ENCODE measurements at regions not wholly inside any gene's neighbourhood (a gene's known extent, or its start where the extent isn't known, plus 50 kb on each side); places are given as distances from the start of the nearest gene placed in this dataset.

GRCh38 chrY:7292113-7292512, 380.6 kb upstream of the AMELY start:
- H2BK20ac ChIP-seq (ENCODE audit: low read length) = no peak overlapping the region
- no peaks in the 10 kb centered on the region for H3K23me2 ChIP-seq (ENCODE audit: low read depth, low read length)
- TF ChIP-seq CHD2 (IDR thresholded peaks at IDR 0.05; ENCODE audit: low read length) = no peak
- TF ChIP-seq CBX5 (IDR thresholded peaks at IDR 0.05; ENCODE audit: low read depth, low read length) = no peak
- peaks cover 0 to 3% (median 0%) of the 10 kb centered on the region in 4 experiments; a peak in 1 of 8 replicates for H3K36me3 ChIP-seq (ENCODE audit: control insufficient read depth in 2 of 4, insufficient read depth in 4 of 4, low read length in 3 of 4)
- DNase-seq (ENCODE audit: low read depth in 1 of 2, low spot score in 2 of 2) (no peak), FAIRE-seq (no peak)
- no peak overlapping the region for H3K56ac ChIP-seq (replicated peaks; ENCODE audit: insufficient read length, low read depth, low read length)
- no peaks in the 10 kb centered on the region for H3K79me1 ChIP-seq (ENCODE audit: low read depth, low read length)
- H2AK5ac ChIP-seq (ENCODE audit: low read depth, low read length) = no peak overlapping the region
- no peak overlapping the region for H4K5ac ChIP-seq (ENCODE audit: insufficient read length, low read depth, low read length)
- H3K4ac ChIP-seq (replicated peaks; ENCODE audit: insufficient read length, low read depth, low read length) = no peak overlapping the region
- H3K14ac ChIP-seq (ENCODE audit: insufficient read length) = no peak overlapping the region
- H3K79me2 ChIP-seq (ENCODE audit: control insufficient read depth in 1 of 2, insufficient read depth in 2 of 2, low read length in 2 of 2) = peaks cover 0 to 81% of the 10 kb centered on the region in 2 experiments; a peak in 3 of 4 replicates
- no peak overlapping the region for H4K91ac ChIP-seq (replicated peaks; ENCODE audit: insufficient read length, low read length)
- 100% methylated on average over 1 of the region's 1 CpG; no CpG with 5 or more reads in 1 of the 2 experiments for whole genome bisulfite sequencing, 2 experiments (ENCODE audit: extremely low coverage in 1 of 2, insufficient coverage in 1 of 2, insufficient read length in 1 of 2, insufficient replicate concordance in 2 of 2, low coverage in 1 of 2, low lambda C conversion rate in 2 of 2, missing lambda C conversion rate in 1 of 2)
- no peak overlapping the region for H3K4me3 ChIP-seq (ENCODE audit: extremely low read depth in 1 of 4, insufficient read depth in 2 of 4, low read depth in 3 of 4, low read length in 4 of 4)
- no peak overlapping the region for H3K9ac ChIP-seq (replicated peaks in 1 of 4; ENCODE audit: extremely low read depth in 1 of 4, low read depth in 3 of 4, low read length in 3 of 4)
- H3K9me3 ChIP-seq (ENCODE audit: insufficient read depth in 2 of 2, low read depth in 1 of 2, low read length in 1 of 2) = no peaks in the 10 kb centered on the region
- no peak overlapping the region for H3K18ac ChIP-seq (ENCODE audit: extremely low read depth, low read length)
- H2BK5ac ChIP-seq (ENCODE audit: low read depth, low read length) = no peak overlapping the region
- H2AFZ ChIP-seq (ENCODE audit: low read length) = no peak overlapping the region
- CTCF ChIA-PET (ENCODE audit: partially characterized antibody) = no interaction called here
- no peak overlapping the region for H3K23ac ChIP-seq (ENCODE audit: insufficient read length)
- H4K20me1 ChIP-seq (replicated peaks in 1 of 2; ENCODE audit: control insufficient read depth in 1 of 2, insufficient read depth in 2 of 2, low read length in 2 of 2) = no peaks in the 10 kb centered on the region
- H4K8ac ChIP-seq (ENCODE audit: extremely low read depth, insufficient read depth, low read length) = no peak overlapping the region
- H3K4me2 ChIP-seq (ENCODE audit: insufficient read depth in 1 of 2, low read depth in 2 of 2, low read length in 2 of 2) = no peak overlapping the region
- H3K27me3 ChIP-seq (replicated peaks in 1 of 4; ENCODE audit: control insufficient read depth in 3 of 4, extremely low read depth in 1 of 4, insufficient read depth in 3 of 4, low read length in 3 of 4) = no peaks in the 10 kb centered on the region
- no peak overlapping the region for H2BK15ac ChIP-seq (ENCODE audit: low read length)
- H2BK120ac ChIP-seq (replicated peaks; ENCODE audit: low read depth, low read length) = no peak overlapping the region
- H2BK12ac ChIP-seq (ENCODE audit: low read depth, low read length) = no peak overlapping the region
- no peak overlapping the region for H3K27ac ChIP-seq (ENCODE audit: low read depth, low read length)
- H3K4me1 ChIP-seq (replicated peaks in 1 of 4; ENCODE audit: control insufficient read depth in 3 of 4, insufficient read depth in 4 of 4, low read length in 3 of 4) = 0 out of 7 replicates have a peak, but pooled peaks cover 0 to 2% (median 0%) of the 10 kb centered on the region in 4 experiments
- POLR2A ChIA-PET (ENCODE audit: partially characterized antibody) = no interaction called here

All from H1 (cell line).